ENCODE measurements at regions not wholly inside any gene's neighbourhood (a gene's known extent, or its start where the extent isn't known, plus 50 kb on each side); places are given as distances from the start of the nearest gene placed in this dataset.

DNA sequence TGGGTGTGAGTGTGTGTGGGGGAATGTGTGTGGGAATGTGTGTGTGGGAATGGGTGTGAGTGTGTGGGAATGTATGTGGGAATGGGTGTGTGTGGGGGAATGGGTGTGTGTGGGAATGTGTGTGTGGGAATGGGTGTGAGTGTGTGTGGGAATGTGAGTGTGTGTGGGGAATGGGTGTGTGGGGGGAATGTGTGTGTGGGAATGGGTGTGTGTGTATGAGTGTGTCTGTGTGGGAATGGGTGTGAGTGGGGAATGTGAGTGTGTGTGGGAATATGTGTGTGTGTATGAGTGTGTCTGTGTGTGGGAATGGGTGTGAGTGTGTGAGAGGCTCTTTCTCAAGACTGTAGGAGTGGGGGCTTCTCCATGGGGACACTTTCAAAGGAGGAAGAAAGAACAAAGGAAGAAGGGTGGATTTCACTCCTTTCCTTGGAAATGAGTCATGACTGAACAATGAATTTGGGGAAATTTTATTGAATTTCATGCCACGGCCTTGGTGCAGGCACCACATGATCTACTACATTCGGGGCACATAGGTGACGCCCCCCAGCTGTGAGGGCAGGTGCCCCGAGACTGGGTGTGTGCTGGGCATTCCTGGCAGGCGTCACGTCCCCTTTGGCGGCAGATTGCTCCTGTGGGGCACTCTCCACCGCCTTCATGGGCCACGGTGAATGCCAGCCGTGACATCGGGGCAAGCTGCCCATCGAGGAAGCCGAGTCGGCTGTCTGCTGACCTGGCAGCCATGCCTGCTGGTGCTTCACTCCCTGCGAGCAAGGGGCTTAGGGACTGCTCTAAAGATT, 88.8 kb upstream of the INSIG1 start:
- no peak overlapping the region for H3K27ac ChIP-seq (ENCODE audit: low read depth in 2 of 2, low read length in 2 of 2)
- H3K4me3 ChIP-seq (ENCODE audit: low read length in 2 of 2) = no peak overlapping the region
- H3K9ac ChIP-seq (ENCODE audit: low read depth in 1 of 2, low read length in 2 of 2) = no peak overlapping the region
- H3K27me3 ChIP-seq (ENCODE audit: control insufficient read depth in 2 of 2, insufficient read depth in 2 of 2, low read length in 2 of 2) = peaks cover 0 to 2% of the 10 kb centered on the region in 2 donors
- H3K36me3 ChIP-seq (ENCODE audit: control insufficient read depth in 2 of 2, insufficient read depth in 2 of 2, low read length in 2 of 2) = no peaks in the 10 kb centered on the region
- peaks cover 0 to 3% of the 10 kb centered on the region in 2 donors for H3K4me1 ChIP-seq (ENCODE audit: control insufficient read depth in 2 of 2, insufficient read depth in 2 of 2, low read length in 2 of 2)
- no peaks in the 10 kb centered on the region for H3K9me3 ChIP-seq (ENCODE audit: control insufficient read depth in 2 of 2, low read length in 2 of 2)

- Histone ChIP-seq H3K36me3 (ENCODE audit: control insufficient read depth in 2 of 2, insufficient read depth in 2 of 2, low read length in 2 of 2) (no peaks in the 10 kb centered on the region), H3K9ac (ENCODE audit: low read depth in 1 of 2, low read length in 2 of 2) (no peak overlapping the region), H3K27ac (ENCODE audit: low read depth in 2 of 2, low read length in 2 of 2) (no peak overlapping the region), H3K4me1 (ENCODE audit: control insufficient read depth in 2 of 2, insufficient read depth in 2 of 2, low read length in 2 of 2) (peaks cover 3 to 5% of the 10 kb centered on the region in 2 donors), H3K9me3 (ENCODE audit: control insufficient read depth in 2 of 2, low read length in 2 of 2) (no peaks in the 10 kb centered on the region), H3K4me3 (ENCODE audit: low read length in 2 of 2) (no peak overlapping the region), H3K27me3 (ENCODE audit: control insufficient read depth in 2 of 2, insufficient read depth in 2 of 2, low read length in 2 of 2) (peaks cover 3% of the 10 kb centered on the region in 2 donors)
These were observed 88.0 kb upstream of the INSIG1 start for GRCh38 chr7:155209478-155210319.

DNA sequence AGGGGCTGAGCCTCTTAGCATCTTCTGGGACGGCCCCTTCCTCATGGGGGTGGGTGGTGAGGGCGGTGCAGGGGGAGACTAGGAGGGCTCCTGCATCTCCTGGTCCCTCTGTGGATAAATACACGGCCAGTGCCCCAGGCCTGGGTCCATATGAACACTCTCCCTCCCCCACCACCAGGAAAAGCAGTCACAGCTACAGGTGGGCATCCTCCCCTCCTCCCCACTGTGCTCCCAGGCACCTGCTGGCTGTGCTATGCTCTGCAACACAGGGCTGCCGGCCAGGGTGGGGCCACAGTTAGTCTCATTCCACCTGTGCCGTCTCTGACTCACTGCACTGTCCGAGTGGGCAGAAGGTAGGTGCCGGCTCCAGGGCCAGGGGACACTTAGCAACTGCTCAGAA, 87.3 kb upstream of the INSIG1 start:
- Histone ChIP-seq H3K4me3 (ENCODE audit: low read length in 2 of 2) (no peak overlapping the region), H3K4me1 (ENCODE audit: control insufficient read depth in 2 of 2, insufficient read depth in 2 of 2, low read length in 2 of 2) (peaks cover 0 to 8% of the 10 kb centered on the region in 2 donors), H3K9me3 (ENCODE audit: control insufficient read depth in 2 of 2, low read length in 2 of 2) (no peaks in the 10 kb centered on the region), H3K27me3 (ENCODE audit: control insufficient read depth in 2 of 2, insufficient read depth in 2 of 2, low read length in 2 of 2) (peaks cover 4% of the 10 kb centered on the region in 2 donors), H3K27ac (ENCODE audit: low read depth in 2 of 2, low read length in 2 of 2) (no peak overlapping the region), H3K36me3 (ENCODE audit: control insufficient read depth in 2 of 2, insufficient read depth in 2 of 2, low read length in 2 of 2) (no peaks in the 10 kb centered on the region), H3K9ac (ENCODE audit: low read depth in 1 of 2, low read length in 2 of 2) (no peak overlapping the region)

DNA sequence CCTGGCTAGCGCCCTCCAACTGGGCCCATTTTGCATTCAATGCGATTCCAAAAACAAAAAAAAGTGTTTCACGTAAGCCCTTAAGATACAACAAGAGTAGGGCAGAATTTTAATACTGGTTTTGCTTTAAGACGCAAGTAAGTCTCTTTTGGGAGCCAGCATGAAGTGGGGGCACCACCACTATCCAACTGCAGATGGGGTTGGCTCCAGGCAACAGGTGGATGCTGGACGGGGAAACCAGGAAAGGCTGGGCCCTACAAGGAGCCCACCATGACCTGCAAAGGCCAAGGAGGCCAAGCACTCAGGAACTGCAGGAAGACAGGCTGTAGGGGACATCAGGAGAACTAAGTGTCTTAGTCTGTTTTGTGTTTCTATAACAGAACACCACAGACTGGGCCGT, 86.5 kb upstream of the INSIG1 start:
- no peak overlapping the region for H3K27ac ChIP-seq (ENCODE audit: low read depth in 2 of 2, low read length in 2 of 2)
- peaks cover 4 to 7% of the 10 kb centered on the region in 2 donors for H3K27me3 ChIP-seq (ENCODE audit: control insufficient read depth in 2 of 2, insufficient read depth in 2 of 2, low read length in 2 of 2)
- H3K4me3 ChIP-seq (ENCODE audit: low read length in 2 of 2) = no peak overlapping the region
- peaks cover 0 to 8% of the 10 kb centered on the region in 2 donors for H3K4me1 ChIP-seq (ENCODE audit: control insufficient read depth in 2 of 2, insufficient read depth in 2 of 2, low read length in 2 of 2)
- H3K9me3 ChIP-seq (ENCODE audit: control insufficient read depth in 2 of 2, low read length in 2 of 2) = no peaks in the 10 kb centered on the region
- H3K9ac ChIP-seq (ENCODE audit: low read depth in 1 of 2, low read length in 2 of 2) = no peak overlapping the region
- no peaks in the 10 kb centered on the region for H3K36me3 ChIP-seq (ENCODE audit: control insufficient read depth in 2 of 2, insufficient read depth in 2 of 2, low read length in 2 of 2)

DNA sequence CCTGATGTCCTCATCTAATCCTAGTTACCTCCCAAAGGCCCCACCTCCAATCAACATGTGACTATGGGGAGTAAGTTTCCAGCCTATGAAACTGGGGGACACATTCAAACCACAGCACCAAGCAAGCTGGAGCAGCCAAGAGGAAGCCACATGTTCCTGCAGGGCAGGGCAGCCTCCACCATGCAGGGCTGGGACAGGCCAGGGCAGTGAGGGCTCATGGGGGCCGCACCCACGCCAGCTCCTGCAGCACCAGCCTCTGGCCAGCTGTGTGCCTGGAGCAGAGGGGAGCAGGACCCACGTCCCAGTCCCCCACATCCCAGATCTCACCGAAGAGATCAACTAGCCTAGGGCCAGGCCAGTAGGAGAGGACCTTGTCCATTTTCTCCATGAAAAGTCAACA, 85.9 kb upstream of the INSIG1 start:
- no peaks in the 10 kb centered on the region for H3K9me3 ChIP-seq (ENCODE audit: control insufficient read depth in 2 of 2, low read length in 2 of 2)
- peaks cover 4 to 8% of the 10 kb centered on the region in 2 donors for H3K27me3 ChIP-seq (ENCODE audit: control insufficient read depth in 2 of 2, insufficient read depth in 2 of 2, low read length in 2 of 2)
- no peak overlapping the region for H3K4me3 ChIP-seq (ENCODE audit: low read length in 2 of 2)
- no peaks in the 10 kb centered on the region for H3K36me3 ChIP-seq (ENCODE audit: control insufficient read depth in 2 of 2, insufficient read depth in 2 of 2, low read length in 2 of 2)
- no peak overlapping the region for H3K27ac ChIP-seq (ENCODE audit: low read depth in 2 of 2, low read length in 2 of 2)
- peaks cover 0 to 8% of the 10 kb centered on the region in 2 donors for H3K4me1 ChIP-seq (ENCODE audit: control insufficient read depth in 2 of 2, insufficient read depth in 2 of 2, low read length in 2 of 2)
- H3K9ac ChIP-seq (ENCODE audit: low read depth in 1 of 2, low read length in 2 of 2) = no peak overlapping the region

- Histone ChIP-seq H3K9me3 (ENCODE audit: control insufficient read depth in 2 of 2, low read length in 2 of 2) (no peaks in the 10 kb centered on the region), H3K27me3 (ENCODE audit: control insufficient read depth in 2 of 2, insufficient read depth in 2 of 2, low read length in 2 of 2) (peaks cover 7 to 8% of the 10 kb centered on the region in 2 donors), H3K4me3 (ENCODE audit: low read length in 2 of 2) (no peak overlapping the region), H3K27ac (ENCODE audit: low read depth in 2 of 2, low read length in 2 of 2) (no peak overlapping the region), H3K9ac (ENCODE audit: low read depth in 1 of 2, low read length in 2 of 2) (no peak overlapping the region), H3K4me1 (ENCODE audit: control insufficient read depth in 2 of 2, insufficient read depth in 2 of 2, low read length in 2 of 2) (peaks cover 0 to 8% of the 10 kb centered on the region in 2 donors), H3K36me3 (ENCODE audit: control insufficient read depth in 2 of 2, insufficient read depth in 2 of 2, low read length in 2 of 2) (no peaks in the 10 kb centered on the region)
These were observed 85.2 kb upstream of the INSIG1 start for GRCh38 chr7:155212301-155213015.

DNA sequence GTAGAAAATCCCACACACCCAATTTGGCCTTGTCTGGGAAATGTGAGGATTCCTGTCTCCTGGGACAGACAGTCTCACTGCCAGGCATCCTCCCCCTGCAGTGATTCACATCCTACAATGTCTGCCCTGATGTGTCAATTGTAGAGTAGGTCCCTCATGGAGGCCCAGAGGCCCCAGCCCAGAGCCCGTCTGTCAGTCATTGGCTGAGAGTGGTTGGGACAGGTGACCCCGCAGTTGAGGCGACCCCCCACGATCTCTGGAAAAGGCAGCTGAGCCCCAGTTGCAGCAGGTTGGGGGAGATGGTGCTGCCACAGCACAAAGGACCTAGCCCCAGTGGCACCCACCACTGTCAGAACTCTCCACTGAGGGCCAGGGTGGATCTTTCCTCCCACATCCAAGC, 84.3 kb upstream of the INSIG1 start:
- H3K4me1 ChIP-seq (ENCODE audit: control insufficient read depth in 2 of 2, insufficient read depth in 2 of 2, low read length in 2 of 2) = peaks cover 0 to 8% of the 10 kb centered on the region in 2 donors
- H3K27ac ChIP-seq (ENCODE audit: low read depth in 2 of 2, low read length in 2 of 2) = no peak overlapping the region
- no peaks in the 10 kb centered on the region for H3K9me3 ChIP-seq (ENCODE audit: control insufficient read depth in 2 of 2, low read length in 2 of 2)
- H3K27me3 ChIP-seq (ENCODE audit: control insufficient read depth in 2 of 2, insufficient read depth in 2 of 2, low read length in 2 of 2) = peaks cover 7 to 8% of the 10 kb centered on the region in 2 donors
- H3K36me3 ChIP-seq (ENCODE audit: control insufficient read depth in 2 of 2, insufficient read depth in 2 of 2, low read length in 2 of 2) = no peaks in the 10 kb centered on the region
- no peak overlapping the region for H3K9ac ChIP-seq (ENCODE audit: low read depth in 1 of 2, low read length in 2 of 2)
- no peak overlapping the region for H3K4me3 ChIP-seq (ENCODE audit: low read length in 2 of 2)

DNA sequence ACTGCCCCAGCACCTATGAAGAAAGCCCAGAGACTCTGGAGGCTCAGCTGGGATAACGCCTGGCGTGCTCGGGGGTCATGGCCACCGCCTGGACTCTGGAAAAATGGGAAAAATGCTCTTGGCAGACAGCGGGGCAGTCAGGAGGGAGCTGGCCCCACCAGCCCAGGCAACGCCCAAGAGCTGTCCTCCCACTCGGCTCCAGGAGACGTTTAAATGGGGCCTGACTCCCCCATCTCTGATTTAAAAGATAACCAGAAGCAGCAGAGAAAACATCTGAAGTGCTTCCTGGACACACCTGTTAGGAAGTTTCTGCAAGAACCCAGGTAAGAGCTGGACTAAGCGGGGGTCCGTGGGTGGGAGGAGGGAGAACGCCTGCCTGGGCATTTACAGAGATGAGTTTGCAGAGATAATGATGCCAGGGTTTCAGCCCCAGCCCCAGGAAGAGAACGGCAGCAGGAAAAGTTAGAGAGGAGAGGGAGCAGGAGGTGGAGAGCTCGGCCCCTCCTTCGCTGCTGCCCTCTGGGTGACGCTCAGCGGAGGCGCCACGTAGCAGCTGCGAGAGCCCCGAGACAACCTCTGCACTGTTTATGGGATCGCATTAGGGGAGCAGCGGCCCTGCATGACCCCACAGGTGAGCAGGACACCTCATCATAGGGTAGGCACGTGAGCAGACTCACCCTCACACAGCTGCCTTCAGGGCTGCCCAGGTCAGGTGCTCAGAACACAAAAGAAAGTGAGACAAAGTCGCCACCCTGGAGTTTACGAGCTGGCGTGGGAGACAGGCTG, 83.5 kb upstream of the INSIG1 start:
- Histone ChIP-seq H3K27me3 (ENCODE audit: control insufficient read depth in 2 of 2, insufficient read depth in 2 of 2, low read length in 2 of 2) (peaks cover 7 to 8% of the 10 kb centered on the region in 2 donors), H3K36me3 (ENCODE audit: control insufficient read depth in 2 of 2, insufficient read depth in 2 of 2, low read length in 2 of 2) (no peaks in the 10 kb centered on the region), H3K27ac (ENCODE audit: low read depth in 2 of 2, low read length in 2 of 2) (no peak overlapping the region), H3K9ac (ENCODE audit: low read depth in 1 of 2, low read length in 2 of 2) (peak overlapping the region in 1 of 2 donors; percentile 36), H3K9me3 (ENCODE audit: control insufficient read depth in 2 of 2, low read length in 2 of 2) (no peaks in the 10 kb centered on the region), H3K4me3 (ENCODE audit: low read length in 2 of 2) (peak overlapping the region; percentile 50 to 60), H3K4me1 (ENCODE audit: control insufficient read depth in 2 of 2, insufficient read depth in 2 of 2, low read length in 2 of 2) (peaks cover 0 to 8% of the 10 kb centered on the region in 2 donors)

- Histone ChIP-seq H3K36me3 (ENCODE audit: control insufficient read depth in 2 of 2, insufficient read depth in 2 of 2, low read length in 2 of 2) (no peaks in the 10 kb centered on the region), H3K9me3 (ENCODE audit: control insufficient read depth in 2 of 2, low read length in 2 of 2) (no peaks in the 10 kb centered on the region), H3K27ac (ENCODE audit: low read depth in 2 of 2, low read length in 2 of 2) (no peak overlapping the region), H3K27me3 (ENCODE audit: control insufficient read depth in 2 of 2, insufficient read depth in 2 of 2, low read length in 2 of 2) (peaks cover 7 to 8% of the 10 kb centered on the region in 2 donors), H3K4me3 (ENCODE audit: low read length in 2 of 2) (no peak overlapping the region), H3K9ac (ENCODE audit: low read depth in 1 of 2, low read length in 2 of 2) (no peak overlapping the region), H3K4me1 (ENCODE audit: control insufficient read depth in 2 of 2, insufficient read depth in 2 of 2, low read length in 2 of 2) (peaks cover 0 to 8% of the 10 kb centered on the region in 2 donors)
These were observed 81.9 kb upstream of the INSIG1 start for GRCh38 chr7:155215576-155216325.
